GM19043 (cell line): ENCODE measurements at regions not wholly inside any gene's neighbourhood (a gene's known extent, or its start where the extent isn't known, plus 50 kb on each side); places are given as distances from the start of the nearest gene placed in this dataset.
A peak's percentile ranks its signal among the peaks of the same experiment; 100 is the strongest.
"Not testable (repeated sequence)": the region's sequence is repeated elsewhere in the genome, so short reads cannot be mapped to it uniquely, and the experiment has no call there.

ENCODE experiments used
- ATAC-seq: cut with Tn5 transposase; IDR thresholded peaks from one replicate; pipeline ENCODE4 v1.9.1; 2021; ENCODE audit warnings: low read depth; ENCODE audit not compliant: unreplicated experiment

- no peak for ATAC-seq
These were observed 1020.6 kb downstream of the SLC16A7 start for GRCh38 chr12:60616400-60616799.

- ATAC-seq = no peak
These were observed 1035.0 kb downstream of the SLC16A7 start for GRCh38 chr12:60630796-60631195.

GRCh38 chr12:60644076-60644475 is 1048.2 kb downstream of the SLC16A7 start:
- ATAC-seq = no peak

GRCh38 chr12:60666895-60667294 is 1071.1 kb downstream of the SLC16A7 start:
- ATAC-seq = no peak

- ATAC-seq = no peak
These were observed 1077.1 kb downstream of the SLC16A7 start for GRCh38 chr12:60672949-60673348.

GRCh38 chr12:60684988-60685655 is 1089.3 kb downstream of the SLC16A7 start:
- ATAC-seq = no peak

- no peak for ATAC-seq
These were observed 1093.3 kb downstream of the SLC16A7 start for GRCh38 chr12:60689137-60689536.

- no peak for ATAC-seq
These were observed 1097.3 kb downstream of the SLC16A7 start for GRCh38 chr12:60693019-60693626.

- ATAC-seq = no peak
These were observed 1108.5 kb downstream of the SLC16A7 start for GRCh38 chr12:60704171-60704914.

GRCh38 chr12:60710246-60710645 is 1114.4 kb downstream of the SLC16A7 start:
- ATAC-seq = no peak

GRCh38 chr12:60714141-60714900 is 1118.5 kb downstream of the SLC16A7 start:
- ATAC-seq = no peak

GRCh38 chr12:60724475-60724874 is 1128.6 kb downstream of the SLC16A7 start:
- no peak for ATAC-seq

- ATAC-seq = no peak
These were observed 1129.2 kb downstream of the SLC16A7 start for GRCh38 chr12:60724984-60725383.

- ATAC-seq = peak; percentile 66
These were observed 1156.8 kb downstream of the SLC16A7 start for GRCh38 chr12:60752589-60752988.

- ATAC-seq = no peak
These were observed 1162.4 kb downstream of the SLC16A7 start for GRCh38 chr12:60758224-60758623.

- no peak for ATAC-seq
These were observed 1165.1 kb downstream of the SLC16A7 start for GRCh38 chr12:60760965-60761364.

- ATAC-seq = not testable (repeated sequence)
These were observed 1205.3 kb downstream of the SLC16A7 start for GRCh38 chr12:60801166-60801565.

GRCh38 chr12:60803147-60803546 is 1207.3 kb downstream of the SLC16A7 start:
- ATAC-seq = no peak

GRCh38 chr12:60805364-60805763 is 1209.5 kb downstream of the SLC16A7 start:
- no peak for ATAC-seq

GRCh38 chr12:60819794-60820193 is 1224.0 kb downstream of the SLC16A7 start:
- ATAC-seq = no peak

GRCh38 chr12:60822580-60822979 is 1226.8 kb downstream of the SLC16A7 start:
- no peak for ATAC-seq
